CD8-positive, alpha-beta memory T cell (primary cell): ENCODE measurements at regions not wholly inside any gene's neighbourhood (a gene's known extent, or its start where the extent isn't known, plus 50 kb on each side); places are given as distances from the start of the nearest gene placed in this dataset.

ENCODE experiments used
- CTCF ChIA-PET: fragments of 350-600 bp; sonication (Branson Sonifier 250); formaldehyde crosslinking; loops from one replicate; lab custom pipeline; 2021; ENCODE audit warnings: antibody characterized with exemption; lab: Charles Lee
- POLR2A ChIA-PET: fragments of 350-600 bp; sonication (Branson Sonifier 250); formaldehyde crosslinking; loops from one replicate; lab custom pipeline; 2021; ENCODE audit warnings: antibody characterized with exemption; lab: Charles Lee
- DNase-seq, 5 donors: peaks; one replicate each; pipeline versions ENCODE4 v3.0.0 to v3.0.0-alpha.2; 2020 to 2022; ENCODE audit warnings: mixed read lengths in 1 of 5
- H3K27ac ChIP-seq: one replicate; pipeline ENCODE4 v1.7.0; 2013; ENCODE audit warnings: low read depth, mild to moderate bottlenecking, low read length, moderate library complexity
- H3K27me3 ChIP-seq: 2 replicates; pipeline ENCODE4 v1.7.0; 2013; ENCODE audit warnings: low read length, mild to moderate bottlenecking; ENCODE audit not compliant: insufficient read depth, poor library complexity, severe bottlenecking
- H3K36me3 ChIP-seq: 2 replicates; pipeline ENCODE4 v1.7.0; 2013; ENCODE audit warnings: mild to moderate bottlenecking, low read length, moderate library complexity; ENCODE audit not compliant: insufficient read depth
- H3K4me1 ChIP-seq: 2 replicates; pipeline ENCODE4 v1.7.0; 2013; ENCODE audit warnings: mild to moderate bottlenecking, low read length, moderate library complexity; ENCODE audit not compliant: insufficient read depth
- H3K4me3 ChIP-seq: 2 replicates; pipeline ENCODE4 v1.7.0; 2013; ENCODE audit warnings: mild to moderate bottlenecking, low read length
- H3K9me3 ChIP-seq: 2 replicates; pipeline ENCODE4 v1.7.0; 2013; ENCODE audit warnings: mild to moderate bottlenecking, low read length
- H3K27ac Mint-ChIP-seq, 8 donors: one replicate each; pipeline ENCODE4 v1.8.0; 2020 to 2021; ENCODE audit warnings: mixed read lengths in 8 of 8, mild to moderate bottlenecking in 6 of 8, inconsistent platforms in 3 of 8, moderate library complexity in 3 of 8
- H3K27me3 Mint-ChIP-seq, 2 donors: one replicate each; pipeline ENCODE4 v1.8.0; 2020 to 2021; ENCODE audit warnings: mixed read lengths in 2 of 2, mild to moderate bottlenecking in 1 of 2, moderate library complexity in 1 of 2
- H3K36me3 Mint-ChIP-seq, 3 donors: one replicate each; pipeline ENCODE4 v1.8.0; 2020 to 2021; ENCODE audit warnings: mixed read lengths in 3 of 3, inconsistent platforms in 1 of 3, mild to moderate bottlenecking in 1 of 3
- H3K4me1 Mint-ChIP-seq, 3 donors: one replicate each; pipeline ENCODE4 v1.8.0; 2020 to 2021; ENCODE audit warnings: mixed read lengths in 3 of 3, inconsistent platforms in 1 of 3, mild to moderate bottlenecking in 1 of 3
- H3K4me3 Mint-ChIP-seq, 7 donors: one replicate each; pipeline ENCODE4 v1.8.0; 2020 to 2021; ENCODE audit warnings: mixed read lengths in 7 of 7, mild to moderate bottlenecking in 6 of 7, moderate library complexity in 4 of 7, inconsistent platforms in 2 of 7
- H3K9me3 Mint-ChIP-seq, 5 donors: one replicate each; pipeline ENCODE4 v1.8.0; 2020 to 2022; ENCODE audit warnings: mixed read lengths in 5 of 5, mild to moderate bottlenecking in 3 of 5, moderate library complexity in 2 of 5, inconsistent platforms in 1 of 5

DNA sequence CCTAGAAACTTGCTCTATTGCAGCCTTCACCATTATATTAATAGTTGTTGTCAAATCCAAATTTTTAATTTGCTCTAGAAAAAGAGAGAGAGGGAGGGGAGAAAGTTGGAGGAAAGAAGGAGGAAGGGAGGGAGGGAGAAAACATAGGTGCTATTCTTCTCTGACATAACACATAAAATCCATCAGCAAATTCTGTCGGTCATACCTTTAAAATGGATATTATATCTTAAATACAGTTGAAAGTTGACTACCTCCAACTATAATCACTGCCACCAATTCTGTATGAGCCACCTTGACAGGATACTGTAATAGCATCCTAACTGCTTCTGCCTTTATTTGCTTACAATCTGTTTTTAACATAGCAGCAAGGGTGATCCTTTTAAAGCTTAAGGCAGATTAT, 314.7 kb upstream of the ALCAM start:
- POLR2A ChIA-PET, result interaction anchor here (0.8 kb wide), 1 partner anchor 560 kb away, joined by 3 read pairs; no protein-coding TSS in a partner anchor

DNA sequence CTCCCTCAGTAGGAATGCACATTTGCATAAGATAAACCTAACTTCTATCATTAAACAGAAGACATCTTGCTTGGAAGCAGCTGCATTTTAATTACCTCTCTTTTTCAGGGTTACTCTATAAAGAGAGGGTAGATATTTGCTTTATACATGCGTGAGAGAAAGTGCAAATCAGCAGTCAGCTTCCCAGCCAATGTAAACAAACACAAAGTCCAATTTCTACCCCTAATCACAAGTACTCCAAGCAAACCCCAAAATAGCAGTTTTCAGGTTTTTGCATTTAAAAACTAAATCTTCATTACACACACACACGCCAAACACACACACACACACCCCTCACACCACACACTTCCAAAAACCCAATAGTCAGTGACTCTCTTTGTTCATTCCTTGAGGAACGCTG, 303.9 kb upstream of the ALCAM start:
- H3K9me3 ChIP-seq, result no peaks in the 10 kb centered on the region
- H3K4me1 ChIP-seq, result no peaks in the 10 kb centered on the region
- H3K36me3 ChIP-seq, result no peaks in the 10 kb centered on the region
- Mint-ChIP-seq H3K9me3 (no peaks in the 10 kb centered on the region), H3K4me1 (no peaks in the 10 kb centered on the region), H3K27ac (no peak overlapping the region), H3K36me3 (no peaks in the 10 kb centered on the region), H3K27me3 (peaks cover 2 to 6% of the 10 kb centered on the region in 2 donors), H3K4me3 (no peak overlapping the region)
- ChIA-PET POLR2A (no interaction called here), CTCF (no interaction called here)
- H3K27ac ChIP-seq, result no peak overlapping the region
- DNase-seq, result no peak
- no peak overlapping the region for H3K4me3 ChIP-seq
- H3K27me3 ChIP-seq, result no peaks in the 10 kb centered on the region

More for the DNA sequence above, 314.7 kb upstream of the ALCAM start:
- H3K36me3 ChIP-seq, result no peaks in the 10 kb centered on the region
- CTCF ChIA-PET, result no interaction called here
- H3K4me3 ChIP-seq, result no peak overlapping the region
- H3K27ac Mint-ChIP-seq, result no peak overlapping the region
- no peak for DNase-seq
- H3K27ac ChIP-seq, result no peak overlapping the region
- H3K9me3 Mint-ChIP-seq, result no peaks in the 10 kb centered on the region
- H3K9me3 ChIP-seq, result no peaks in the 10 kb centered on the region
- H3K27me3 Mint-ChIP-seq, result peaks cover 0 to 3% of the 10 kb centered on the region in 2 donors
- H3K4me1 Mint-ChIP-seq, result no peaks in the 10 kb centered on the region
- no peaks in the 10 kb centered on the region for H3K4me1 ChIP-seq
- H3K4me3 Mint-ChIP-seq, result no peak overlapping the region
- no peaks in the 10 kb centered on the region for H3K27me3 ChIP-seq
- H3K36me3 Mint-ChIP-seq, result no peaks in the 10 kb centered on the region

DNA sequence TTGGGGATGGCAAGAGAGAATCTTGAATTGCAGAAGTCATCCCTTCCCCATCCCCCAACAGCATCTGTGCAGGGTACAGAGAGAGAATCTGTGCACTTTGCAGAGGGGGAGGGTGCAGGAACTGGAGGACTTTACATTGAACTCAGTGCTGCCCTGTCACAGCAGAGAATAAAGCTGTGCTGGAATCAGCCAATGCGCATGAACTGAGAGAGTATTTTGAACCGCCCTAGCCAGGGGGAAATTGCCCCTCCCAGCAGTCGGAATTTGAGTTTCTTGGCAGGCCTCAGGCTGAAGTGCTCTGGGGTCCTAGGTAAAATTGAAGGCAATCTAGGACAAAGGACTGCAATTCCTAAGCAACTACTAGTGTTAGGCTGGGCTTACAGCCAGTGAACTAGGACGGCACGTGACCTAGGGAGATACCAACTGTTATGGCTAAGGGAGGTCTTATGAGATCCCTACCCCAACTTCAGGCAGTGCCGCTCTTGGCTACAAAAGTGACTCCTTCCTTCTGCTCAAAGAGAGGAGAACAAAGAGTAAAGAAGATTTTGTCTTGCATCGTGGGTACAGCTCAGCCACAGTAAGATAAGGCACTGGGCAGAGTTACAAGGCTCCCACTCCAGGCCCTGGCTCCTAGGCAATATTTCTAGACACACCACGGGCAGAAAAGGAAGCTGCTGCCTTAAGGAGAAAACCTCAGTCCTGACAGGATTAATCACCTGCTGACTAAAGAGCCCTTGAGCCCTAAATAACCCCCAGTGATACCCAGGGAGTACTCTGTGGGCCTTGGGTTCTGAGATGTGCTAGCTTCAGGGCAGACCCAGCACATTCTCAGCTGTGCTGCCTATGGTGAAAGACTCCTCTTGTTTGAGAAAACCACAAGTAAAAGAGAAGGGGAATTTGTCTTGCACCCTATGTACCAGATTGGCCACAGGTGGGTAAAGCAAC, 300.5 kb upstream of the ALCAM start:
- no peaks in the 10 kb centered on the region for H3K9me3 ChIP-seq
- H3K36me3 Mint-ChIP-seq, result no peaks in the 10 kb centered on the region
- H3K4me1 ChIP-seq, result no peaks in the 10 kb centered on the region
- H3K4me3 ChIP-seq, result no peak overlapping the region
- no peaks in the 10 kb centered on the region for H3K27me3 ChIP-seq
- ChIA-PET CTCF (no interaction called here), POLR2A (no interaction called here)
- H3K36me3 ChIP-seq, result no peaks in the 10 kb centered on the region
- DNase-seq, result no peak
- no peak overlapping the region for H3K27ac ChIP-seq
- H3K4me3 Mint-ChIP-seq, result no peak overlapping the region
- no peak overlapping the region for H3K27ac Mint-ChIP-seq
- peaks cover 4 to 6% of the 10 kb centered on the region in 2 donors for H3K27me3 Mint-ChIP-seq
- no peaks in the 10 kb centered on the region for H3K9me3 Mint-ChIP-seq
- no peaks in the 10 kb centered on the region for H3K4me1 Mint-ChIP-seq

DNA sequence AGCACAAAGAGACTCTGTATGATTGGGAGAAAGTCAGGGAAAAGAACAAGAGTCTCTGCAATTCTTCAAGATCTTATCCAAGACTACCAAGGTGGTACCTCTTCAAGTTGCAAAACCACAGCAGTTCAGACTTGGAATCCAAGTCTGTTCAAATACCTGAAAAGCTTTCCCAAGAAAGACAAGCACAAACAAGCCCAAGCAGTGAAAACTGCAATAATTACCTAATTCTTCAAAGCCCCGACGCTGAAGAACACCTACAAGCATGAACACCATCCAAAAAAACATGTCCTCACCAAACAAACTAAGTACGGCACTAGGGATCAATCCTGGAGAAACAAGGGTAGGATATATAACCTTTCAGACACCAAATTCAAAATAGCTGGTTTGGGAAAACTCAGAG, 299.3 kb upstream of the ALCAM start:
- H3K36me3 Mint-ChIP-seq, result no peaks in the 10 kb centered on the region
- H3K27ac Mint-ChIP-seq, result peak overlapping the region in 1 of 8 donors; percentile 7
- ChIA-PET POLR2A (no interaction called here), CTCF (no interaction called here)
- no peak overlapping the region for H3K4me3 ChIP-seq
- H3K4me1 Mint-ChIP-seq, result no peaks in the 10 kb centered on the region
- no peaks in the 10 kb centered on the region for H3K4me1 ChIP-seq
- H3K27ac ChIP-seq, result no peak overlapping the region
- DNase-seq, result no peak
- no peaks in the 10 kb centered on the region for H3K36me3 ChIP-seq
- H3K27me3 ChIP-seq, result no peaks in the 10 kb centered on the region
- no peaks in the 10 kb centered on the region for H3K9me3 Mint-ChIP-seq
- H3K27me3 Mint-ChIP-seq, result peaks cover 4 to 6% of the 10 kb centered on the region in 2 donors
- H3K4me3 Mint-ChIP-seq, result no peak overlapping the region
- no peaks in the 10 kb centered on the region for H3K9me3 ChIP-seq

DNA sequence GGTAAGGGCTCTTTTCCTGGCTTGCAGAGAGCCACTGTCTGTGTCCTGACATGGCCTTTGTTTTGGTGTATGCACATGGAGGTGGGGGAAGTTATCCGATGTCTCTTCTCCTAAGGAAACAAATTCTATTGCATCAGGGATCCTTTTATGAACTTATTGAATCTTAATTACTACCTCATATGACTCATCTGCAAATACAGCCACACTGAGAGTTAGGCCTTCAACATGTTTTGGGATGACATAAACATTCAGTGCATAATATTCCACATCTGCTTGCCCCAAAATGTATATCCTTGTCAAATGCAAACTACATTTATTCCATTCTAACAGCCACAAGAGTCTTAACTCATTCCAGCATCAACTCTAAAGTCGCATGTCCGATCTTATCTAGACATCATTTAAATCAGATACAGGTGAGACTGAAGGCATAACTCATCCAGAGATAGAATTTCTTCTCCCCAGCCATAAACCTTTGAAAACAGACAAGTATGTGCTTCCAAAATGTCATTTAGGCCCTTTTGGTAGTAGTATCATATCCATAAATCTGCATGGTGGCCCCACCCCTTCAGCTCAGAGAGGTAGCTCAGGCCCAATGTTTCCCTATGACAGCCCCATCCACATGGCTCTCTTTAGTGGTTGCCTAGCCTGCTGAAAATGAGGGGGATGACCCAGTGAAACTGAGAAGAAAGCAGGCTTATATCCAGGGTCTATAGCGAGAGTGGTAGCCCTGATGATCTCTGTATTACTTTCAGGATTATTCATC, 289.5 kb upstream of the ALCAM start:
- Histone ChIP-seq H3K9me3 (no peaks in the 10 kb centered on the region), H3K36me3 (no peaks in the 10 kb centered on the region), H3K27ac (no peak overlapping the region), H3K4me1 (no peaks in the 10 kb centered on the region), H3K4me3 (no peak overlapping the region), H3K27me3 (no peaks in the 10 kb centered on the region)
- ChIA-PET POLR2A (no interaction called here), CTCF (no interaction called here)
- H3K4me3 Mint-ChIP-seq, result no peak overlapping the region
- H3K27ac Mint-ChIP-seq, result no peak overlapping the region
- DNase-seq, result no peak
- H3K36me3 Mint-ChIP-seq, result no peaks in the 10 kb centered on the region
- peaks cover 1 to 4% of the 10 kb centered on the region in 2 donors for H3K27me3 Mint-ChIP-seq
- H3K9me3 Mint-ChIP-seq, result peaks cover 0 to 4% (median 0%) of the 10 kb centered on the region in 5 donors
- H3K4me1 Mint-ChIP-seq, result no peaks in the 10 kb centered on the region

DNA sequence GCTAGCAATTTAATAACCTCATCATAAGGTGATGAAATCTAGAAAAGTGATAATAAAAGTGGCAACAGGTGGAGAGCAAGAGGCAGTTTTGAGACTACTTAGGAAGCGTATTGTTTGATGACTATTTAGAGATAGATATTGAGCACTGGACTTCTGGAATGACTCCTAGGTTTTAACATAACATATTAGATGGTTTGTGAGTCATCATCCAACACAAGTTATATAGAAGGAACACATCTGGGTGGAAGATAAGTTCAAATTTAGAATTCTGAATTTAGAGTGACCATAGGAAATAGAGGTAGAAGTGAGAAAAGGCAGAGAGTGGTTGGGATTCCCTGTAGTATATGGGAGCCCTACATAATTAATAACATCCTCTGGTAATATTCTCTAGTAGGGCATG, 282.8 kb upstream of the ALCAM start:
- CTCF ChIA-PET, result no interaction called here
- H3K9me3 Mint-ChIP-seq, result no peaks in the 10 kb centered on the region
- Histone ChIP-seq H3K9me3 (no peaks in the 10 kb centered on the region), H3K27ac (no peak overlapping the region), H3K27me3 (no peaks in the 10 kb centered on the region), H3K4me3 (no peak overlapping the region), H3K36me3 (no peaks in the 10 kb centered on the region), H3K4me1 (no peaks in the 10 kb centered on the region)
- no peak for DNase-seq
- H3K27ac Mint-ChIP-seq, result no peak overlapping the region
- no peaks in the 10 kb centered on the region for H3K36me3 Mint-ChIP-seq
- POLR2A ChIA-PET, result interaction anchor here (0.6 kb wide), 1 partner anchor 89 kb away, joined by 12 read pairs; no protein-coding TSS in a partner anchor
- peaks cover 0 to 4% of the 10 kb centered on the region in 2 donors for H3K27me3 Mint-ChIP-seq
- H3K4me1 Mint-ChIP-seq, result no peaks in the 10 kb centered on the region
- no peak overlapping the region for H3K4me3 Mint-ChIP-seq

DNA sequence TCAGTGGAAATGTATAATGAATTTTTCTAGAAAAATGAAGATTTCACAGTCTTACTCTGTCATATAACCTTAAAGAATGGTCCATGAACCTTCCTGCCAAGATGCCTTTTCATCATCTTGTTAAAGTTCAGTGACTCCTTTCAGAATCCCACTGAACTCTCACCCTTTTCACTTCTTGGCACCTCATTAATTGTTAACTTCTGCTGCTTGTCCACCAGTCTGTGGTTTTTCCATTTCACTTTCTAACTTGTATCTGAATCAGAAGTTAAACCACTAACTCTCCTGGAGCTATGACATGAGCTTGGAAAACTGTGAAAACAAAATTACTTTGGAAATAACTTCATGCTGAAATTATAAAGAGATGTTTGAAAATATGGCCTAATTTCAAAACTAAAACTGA, 281.2 kb upstream of the ALCAM start:
- H3K27ac ChIP-seq, result no peak overlapping the region
- no peaks in the 10 kb centered on the region for H3K4me1 Mint-ChIP-seq
- H3K4me1 ChIP-seq, result no peaks in the 10 kb centered on the region
- no peaks in the 10 kb centered on the region for H3K9me3 Mint-ChIP-seq
- no peaks in the 10 kb centered on the region for H3K36me3 ChIP-seq
- H3K27me3 Mint-ChIP-seq, result peaks cover 0 to 4% of the 10 kb centered on the region in 2 donors
- no peak for DNase-seq
- no peak overlapping the region for H3K4me3 Mint-ChIP-seq
- ChIA-PET CTCF (no interaction called here), POLR2A (no interaction called here)
- H3K4me3 ChIP-seq, result no peak overlapping the region
- no peaks in the 10 kb centered on the region for H3K9me3 ChIP-seq
- H3K27ac Mint-ChIP-seq, result no peak overlapping the region
- no peaks in the 10 kb centered on the region for H3K27me3 ChIP-seq
- H3K36me3 Mint-ChIP-seq, result no peaks in the 10 kb centered on the region
